Loucy (cell line): ENCODE measurements at regions not wholly inside any gene's neighbourhood (a gene's known extent, or its start where the extent isn't known, plus 50 kb on each side); places are given as distances from the start of the nearest gene placed in this dataset.
"Not testable (repeated sequence)": the region's sequence is repeated elsewhere in the genome, so short reads cannot be mapped to it uniquely, and the experiment has no call there.

Experiments
- H2AFZ ChIP-seq: fragments of 200-600 bp; sonication (generic); 2 replicates; pipeline ENCODE4 v1.6.0; 2016; ENCODE audit warnings: antibody characterized with exemption, mild to moderate bottlenecking, low read length, moderate library complexity
- H3F3A ChIP-seq: fragments of 200-600 bp; 2 replicates; pipeline ENCODE4 v1.6.0; 2016; ENCODE audit warnings: antibody characterized with exemption, low read depth, mild to moderate bottlenecking
- H3K27me3 ChIP-seq: fragments of 200-600 bp; sonication (generic); 2 replicates; pipeline ENCODE4 v1.6.1; 2014; ENCODE audit warnings: low read length, mild to moderate bottlenecking; ENCODE audit not compliant: insufficient read depth, poor library complexity, severe bottlenecking
- H3K36me3 ChIP-seq: fragments of 200-600 bp; sonication (generic); 2 replicates; pipeline ENCODE4 v1.6.1; 2016; ENCODE audit warnings: low read length; ENCODE audit not compliant: insufficient read depth
- H3K4me1 ChIP-seq: fragments of 200-600 bp; sonication (generic); 2 replicates; pipeline ENCODE4 v1.5.1; 2014; ENCODE audit warnings: low read length, mild to moderate bottlenecking; ENCODE audit not compliant: insufficient read depth, poor library complexity, severe bottlenecking
- H3K4me2 ChIP-seq: fragments of 200-600 bp; sonication (generic); 2 replicates; pipeline ENCODE4 v1.6.0; 2014; ENCODE audit warnings: antibody characterized with exemption, low read length, low read depth, mild to moderate bottlenecking; ENCODE audit not compliant: poor library complexity, severe bottlenecking
- H3K4me3 ChIP-seq: fragments of 200-600 bp; sonication (generic); 2 replicates; pipeline ENCODE4 v1.5.1; 2014; ENCODE audit warnings: low read length, mild to moderate bottlenecking, mixed read lengths; ENCODE audit not compliant: poor library complexity, severe bottlenecking
- H3K79me2 ChIP-seq: fragments of 200-600 bp; sonication (generic); 2 replicates; pipeline ENCODE4 v1.6.1; 2014; ENCODE audit warnings: low read length; ENCODE audit not compliant: insufficient read depth
- H3K9ac ChIP-seq: fragments of 200-600 bp; sonication (generic); 2 replicates; pipeline ENCODE4 v1.6.0; 2014; ENCODE audit warnings: mild to moderate bottlenecking, low read depth, low read length, moderate library complexity; ENCODE audit not compliant: poor library complexity, severe bottlenecking
- H3K9me2 ChIP-seq: fragments of 200-600 bp; sonication (generic); replicated peaks from 2 replicates; pipeline ENCODE4 v1.6.1; 2016; ENCODE audit warnings: low read depth, low read length, mixed read lengths
- H3K9me3 ChIP-seq: fragments of 200-600 bp; sonication (generic); 2 replicates; pipeline ENCODE4 v1.6.1; 2014; ENCODE audit warnings: mild to moderate bottlenecking, antibody characterized with exemption, low read length, low read depth; ENCODE audit not compliant: insufficient read depth
- H4K20me1 ChIP-seq: fragments of 200-600 bp; sonication (generic); 2 replicates; pipeline ENCODE4 v1.6.0; 2014; ENCODE audit warnings: antibody characterized with exemption, low read length, mild to moderate bottlenecking; ENCODE audit not compliant: insufficient read depth, poor library complexity, severe bottlenecking
- CTCF ChIP-seq: fragments of 200-600 bp; sonication (generic); conservative IDR thresholded peaks from 2 replicates; pipeline ENCODE4 v1.5.1; 2014; ENCODE audit warnings: mild to moderate bottlenecking, antibody characterized with exemption, low read length
- EZH2phosphoT487 ChIP-seq: fragments of 200-600 bp; IDR thresholded peaks from 2 replicates; pipeline ENCODE4 v1.6.1; 2018; ENCODE audit warnings: antibody characterized with exemption, mild to moderate bottlenecking, moderate library complexity, borderline replicate concordance

DNA sequence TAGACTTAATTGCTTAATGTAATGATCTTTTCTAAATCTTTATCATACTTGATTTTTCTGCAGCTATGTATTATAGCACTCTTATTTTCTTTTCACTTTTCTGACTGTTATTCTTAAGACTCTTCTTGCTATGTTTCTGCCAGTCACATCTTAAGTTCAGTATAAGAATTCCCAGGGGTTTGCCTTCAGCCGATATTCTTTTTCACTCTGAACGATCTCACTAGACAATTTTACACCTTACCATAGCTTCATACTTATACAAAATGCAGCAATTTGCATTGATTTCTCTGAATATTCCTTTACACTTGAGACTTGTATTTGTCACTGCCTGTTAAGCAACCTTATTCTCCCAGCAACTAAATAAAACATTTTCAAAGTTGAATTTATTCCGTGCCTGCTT, 242.5 kb upstream of the OLFM3 start:
- Histone ChIP-seq H3K9ac (no peak overlapping the region), H2AFZ (no peak overlapping the region), H3K9me3 (no peaks in the 10 kb centered on the region), H3K4me2 (no peak overlapping the region), H3K79me2 (no peaks in the 10 kb centered on the region), H3F3A (no peaks in the 10 kb centered on the region), H3K4me3 (no peak overlapping the region), H3K27me3 (no peaks in the 10 kb centered on the region), H3K36me3 (no peaks in the 10 kb centered on the region), H4K20me1 (no peaks in the 10 kb centered on the region), H3K4me1 (no peaks in the 10 kb centered on the region), H3K9me2 (no peaks in the 10 kb centered on the region)
- TF ChIP-seq CTCF (no peak), EZH2phosphoT487 (no peak)

GRCh38 chr1:102234753-102235359, 238.1 kb upstream of the OLFM3 start:
- no peaks in the 10 kb centered on the region for H3K9me2 ChIP-seq
- no peak overlapping the region for H3K4me2 ChIP-seq
- H3K27me3 ChIP-seq = no peaks in the 10 kb centered on the region
- H3K36me3 ChIP-seq = no peaks in the 10 kb centered on the region
- TF ChIP-seq CTCF (no peak), EZH2phosphoT487 (no peak)
- no peaks in the 10 kb centered on the region for H3K79me2 ChIP-seq
- H3K9me3 ChIP-seq = no peaks in the 10 kb centered on the region
- no peaks in the 10 kb centered on the region for H3K4me1 ChIP-seq
- H3K4me3 ChIP-seq = no peak overlapping the region
- H2AFZ ChIP-seq = no peak overlapping the region
- H3F3A ChIP-seq = no peaks in the 10 kb centered on the region
- H4K20me1 ChIP-seq = no peaks in the 10 kb centered on the region
- no peak overlapping the region for H3K9ac ChIP-seq

DNA sequence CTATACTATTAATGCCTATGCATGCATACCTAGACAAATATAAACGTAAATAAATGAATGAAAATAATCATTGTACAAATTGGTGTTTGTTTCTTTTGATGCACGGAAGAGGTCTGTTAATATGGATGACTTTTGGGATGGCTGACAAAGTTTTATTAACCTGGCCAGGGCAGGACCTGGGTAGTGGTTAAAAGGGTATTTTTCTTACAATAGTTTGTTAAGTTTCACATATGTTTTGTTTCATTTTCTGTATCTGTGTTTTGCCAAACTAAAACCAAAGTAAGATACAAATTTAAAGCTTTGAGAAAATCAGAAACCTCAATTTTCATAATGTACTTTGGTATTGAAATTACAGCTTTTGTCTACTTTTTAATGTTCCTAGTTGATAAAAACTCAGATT, 222.7 kb upstream of the OLFM3 start:
- Histone ChIP-seq H3F3A (no peaks in the 10 kb centered on the region), H3K79me2 (no peaks in the 10 kb centered on the region), H2AFZ (no peak overlapping the region), H3K9me2 (no peaks in the 10 kb centered on the region), H3K4me3 (no peak overlapping the region), H3K4me1 (no peaks in the 10 kb centered on the region), H3K9me3 (no peaks in the 10 kb centered on the region), H3K36me3 (no peaks in the 10 kb centered on the region), H3K9ac (no peak overlapping the region), H3K27me3 (no peaks in the 10 kb centered on the region), H3K4me2 (no peak overlapping the region), H4K20me1 (no peaks in the 10 kb centered on the region)
- TF ChIP-seq EZH2phosphoT487 (no peak), CTCF (no peak)

GRCh38 chr1:102210891-102211290, 214.2 kb upstream of the OLFM3 start:
- not testable (repeated sequence) for H3K4me2 ChIP-seq, H3K4me3 ChIP-seq, H3K79me2 ChIP-seq, H3K9me3 ChIP-seq, H3K36me3 ChIP-seq, H3F3A ChIP-seq, H3K9me2 ChIP-seq, H3K9ac ChIP-seq, H2AFZ ChIP-seq, H4K20me1 ChIP-seq, H3K27me3 ChIP-seq, H3K4me1 ChIP-seq
